CD4-positive, CD25-positive, alpha-beta regulatory T cell (primary cell): ENCODE measurements at regions not wholly inside any gene's neighbourhood (a gene's known extent, or its start where the extent isn't known, plus 50 kb on each side); places are given as distances from the start of the nearest gene placed in this dataset.
"Not testable (repeated sequence)": the region's sequence is repeated elsewhere in the genome, so short reads cannot be mapped to it uniquely, and the experiment has no call there.

Source experiments
- ATAC-seq, 2 donors: fragments of 150-1000 bp; cut with Tn5 transposase; one replicate each; pipeline ENCODE4 v1.10.0; 2021; ENCODE audit warnings: low read depth in 2 of 2, moderate number of reproducible peaks in 2 of 2, moderate library complexity in 1 of 2
- DNase-seq, 3 donors: peaks; one replicate each; pipeline versions ENCODE4 v3.0.0 to v3.0.0-alpha.2; 2012 to 2022; ENCODE audit warnings: mixed read lengths in 1 of 3
- H3K27ac ChIP-seq: one replicate; pipeline ENCODE4 v1.7.0; 2013; ENCODE audit warnings: mild to moderate bottlenecking, low read length; ENCODE audit not compliant: insufficient read depth, poor library complexity, severe bottlenecking
- H3K27me3 ChIP-seq: one replicate; pipeline ENCODE4 v1.7.0; 2013; ENCODE audit warnings: low read length; ENCODE audit not compliant: control insufficient read depth, insufficient read depth
- H3K36me3 ChIP-seq: one replicate; pipeline ENCODE4 v1.7.0; 2013; ENCODE audit warnings: mild to moderate bottlenecking, low read length, moderate library complexity; ENCODE audit not compliant: control insufficient read depth, insufficient read depth
- H3K4me1 ChIP-seq: 2 replicates; pipeline ENCODE4 v1.7.0; 2013; ENCODE audit warnings: mild to moderate bottlenecking, low read length; ENCODE audit not compliant: insufficient read depth, control insufficient read depth, poor library complexity, severe bottlenecking
- H3K4me3 ChIP-seq: one replicate; pipeline ENCODE4 v1.7.0; 2013; ENCODE audit warnings: low read depth, mild to moderate bottlenecking, low read length, moderate library complexity
- H3K9me3 ChIP-seq, 2 experiments: 1 replicate in 1 of 2; 2 replicates in 1 of 2; pipeline ENCODE4 v1.7.0; 2013; ENCODE audit warnings: low read length in 2 of 2, mild to moderate bottlenecking in 1 of 2, moderate library complexity in 1 of 2; ENCODE audit not compliant: control insufficient read depth in 2 of 2
- H3K27ac Mint-ChIP-seq, 3 donors: one replicate each; pipeline ENCODE4 v1.8.0; 2020 to 2022; ENCODE audit warnings: mild to moderate bottlenecking in 3 of 3, mixed read lengths in 3 of 3, moderate library complexity in 2 of 3
- H3K27me3 Mint-ChIP-seq: one replicate; pipeline ENCODE4 v1.8.0; 2022; ENCODE audit warnings: mild to moderate bottlenecking, mixed read lengths
- H3K36me3 Mint-ChIP-seq: one replicate; pipeline ENCODE4 v1.8.0; 2020; ENCODE audit warnings: mixed read lengths
- H3K4me1 Mint-ChIP-seq, 4 donors: one replicate each; pipeline ENCODE4 v1.8.0; 2020 to 2022; ENCODE audit warnings: mixed read lengths in 4 of 4, mild to moderate bottlenecking in 1 of 4
- H3K4me3 Mint-ChIP-seq, 4 donors: one replicate each; pipeline ENCODE4 v1.8.0; 2020 to 2022; ENCODE audit warnings: mild to moderate bottlenecking in 4 of 4, mixed read lengths in 4 of 4, moderate library complexity in 3 of 4
- H3K9me3 Mint-ChIP-seq, 7 donors: one replicate each; pipeline ENCODE4 v1.8.0; 2020 to 2022; ENCODE audit warnings: mixed read lengths in 7 of 7, mild to moderate bottlenecking in 3 of 7, moderate library complexity in 2 of 7

GRCh38 chr11:115605871-115606497, 101.8 kb upstream of the CADM1 start:
- Mint-ChIP-seq H3K27ac (no peak overlapping the region), H3K27me3 (peaks cover 16% of the 10 kb centered on the region), H3K36me3 (no peaks in the 10 kb centered on the region), H3K4me3 (peak overlapping the region in 1 of 4 donors; percentile 82), H3K9me3 (peaks cover 0 to 7% (median 2%) of the 10 kb centered on the region in 7 donors), H3K4me1 (no peaks in the 10 kb centered on the region)
- no peak for ATAC-seq
- H3K4me1 ChIP-seq: no peaks in the 10 kb centered on the region
- no peaks in the 10 kb centered on the region for H3K9me3 ChIP-seq
- DNase-seq: no peak
- no peaks in the 10 kb centered on the region for H3K36me3 ChIP-seq
- H3K27me3 ChIP-seq: no peaks in the 10 kb centered on the region
- no peak overlapping the region for H3K27ac ChIP-seq
- H3K4me3 ChIP-seq: no peak overlapping the region

GRCh38 chr11:115605397-115605796, 101.2 kb upstream of the CADM1 start:
- H3K4me3 ChIP-seq, H3K27ac ChIP-seq: not testable (repeated sequence)

GRCh38 chr11:115599125-115599524, 94.9 kb upstream of the CADM1 start:
- DNase-seq (no peak), ATAC-seq (no peak)
- Mint-ChIP-seq H3K9me3 (peaks cover 0 to 7% (median 4%) of the 10 kb centered on the region in 7 donors), H3K4me3 (no peak overlapping the region), H3K27ac (no peak overlapping the region), H3K27me3 (no peaks in the 10 kb centered on the region), H3K36me3 (no peaks in the 10 kb centered on the region), H3K4me1 (no peaks in the 10 kb centered on the region)
- no peaks in the 10 kb centered on the region for H3K9me3 ChIP-seq
- no peak overlapping the region for H3K27ac ChIP-seq
- no peaks in the 10 kb centered on the region for H3K4me1 ChIP-seq
- no peak overlapping the region for H3K4me3 ChIP-seq
- no peaks in the 10 kb centered on the region for H3K27me3 ChIP-seq
- no peaks in the 10 kb centered on the region for H3K36me3 ChIP-seq

More at GRCh38 chr11:115605397-115605796, 101.2 kb upstream of the CADM1 start:
- H3K27me3 ChIP-seq, H3K9me3 ChIP-seq, H3K36me3 ChIP-seq, H3K27ac Mint-ChIP-seq, DNase-seq, H3K9me3 Mint-ChIP-seq, H3K4me3 Mint-ChIP-seq, H3K4me1 ChIP-seq, H3K4me1 Mint-ChIP-seq, H3K36me3 Mint-ChIP-seq, ATAC-seq: not testable (repeated sequence)
- peaks cover 14% of the 10 kb centered on the region for H3K27me3 Mint-ChIP-seq

GRCh38 chr11:115598257-115598901, 94.2 kb upstream of the CADM1 start:
- ATAC-seq: no peak
- Mint-ChIP-seq H3K9me3 (peaks cover 0 to 7% (median 4%) of the 10 kb centered on the region in 7 donors), H3K4me1 (no peaks in the 10 kb centered on the region), H3K27ac (no peak overlapping the region), H3K4me3 (no peak overlapping the region), H3K36me3 (no peaks in the 10 kb centered on the region), H3K27me3 (no peaks in the 10 kb centered on the region)
- H3K4me1 ChIP-seq: no peaks in the 10 kb centered on the region
- H3K4me3 ChIP-seq: no peak overlapping the region
- no peaks in the 10 kb centered on the region for H3K9me3 ChIP-seq
- H3K27me3 ChIP-seq: no peaks in the 10 kb centered on the region
- no peak overlapping the region for H3K27ac ChIP-seq
- H3K36me3 ChIP-seq: no peaks in the 10 kb centered on the region
- DNase-seq: no peak

GRCh38 chr11:115591380-115591779, 87.2 kb upstream of the CADM1 start:
- Histone ChIP-seq H3K4me3 (no peak overlapping the region), H3K4me1 (no peaks in the 10 kb centered on the region), H3K27ac (no peak overlapping the region), H3K27me3 (no peaks in the 10 kb centered on the region), H3K36me3 (no peaks in the 10 kb centered on the region), H3K9me3 (peaks cover 2 to 4% of the 10 kb centered on the region in 2 experiments)
- DNase-seq (no peak), ATAC-seq (no peak)
- Mint-ChIP-seq H3K4me3 (no peak overlapping the region), H3K36me3 (no peaks in the 10 kb centered on the region), H3K27ac (no peak overlapping the region), H3K4me1 (no peaks in the 10 kb centered on the region), H3K27me3 (no peaks in the 10 kb centered on the region), H3K9me3 (peaks cover 2 to 8% (median 3%) of the 10 kb centered on the region in 7 donors)

GRCh38 chr11:115590254-115590653, 86.0 kb upstream of the CADM1 start:
- Mint-ChIP-seq H3K27me3 (no peaks in the 10 kb centered on the region), H3K9me3 (peaks cover 0 to 8% (median 2%) of the 10 kb centered on the region in 7 donors), H3K4me1 (no peaks in the 10 kb centered on the region), H3K4me3 (no peak overlapping the region), H3K36me3 (no peaks in the 10 kb centered on the region), H3K27ac (no peak overlapping the region)
- ATAC-seq (no peak), DNase-seq (no peak)
- no peak overlapping the region for H3K4me3 ChIP-seq
- H3K9me3 ChIP-seq: peaks cover 2 to 4% of the 10 kb centered on the region in 2 experiments
- H3K4me1 ChIP-seq: no peaks in the 10 kb centered on the region
- H3K27me3 ChIP-seq: no peaks in the 10 kb centered on the region
- no peak overlapping the region for H3K27ac ChIP-seq
- H3K36me3 ChIP-seq: no peaks in the 10 kb centered on the region

GRCh38 chr11:115587718-115588342, 83.6 kb upstream of the CADM1 start:
- Histone ChIP-seq H3K27me3 (no peaks in the 10 kb centered on the region), H3K36me3 (no peaks in the 10 kb centered on the region), H3K4me1 (no peaks in the 10 kb centered on the region), H3K27ac (no peak overlapping the region), H3K4me3 (no peak overlapping the region), H3K9me3 (peaks cover 2 to 4% of the 10 kb centered on the region in 2 experiments)
- Mint-ChIP-seq H3K9me3 (peaks cover 0 to 7% (median 2%) of the 10 kb centered on the region in 7 donors), H3K4me3 (no peak overlapping the region), H3K36me3 (no peaks in the 10 kb centered on the region), H3K4me1 (no peaks in the 10 kb centered on the region), H3K27ac (no peak overlapping the region), H3K27me3 (no peaks in the 10 kb centered on the region)
- ATAC-seq (no peak), DNase-seq (no peak)
